GM12891 (cell line): ENCODE measurements at regions not wholly inside any gene's neighbourhood (a gene's known extent, or its start where the extent isn't known, plus 50 kb on each side); places are given as distances from the start of the nearest gene placed in this dataset.

Experiments
- POLR2A ChIP-seq: IDR thresholded peaks from 2 replicates; pipeline ENCODE4 v1.6.1; 2011; ENCODE audit warnings: low read depth, low read length, control low read depth
- POLR2AphosphoS5 ChIP-seq: IDR thresholded peaks from 2 replicates; pipeline ENCODE4 v1.6.1; 2011; ENCODE audit warnings: low read depth, low read length, control low read depth
- SPI1 ChIP-seq: IDR thresholded peaks from 2 replicates; pipeline ENCODE4 v1.6.1; 2011; ENCODE audit warnings: low read depth, low read length, control low read depth
- TAF1 ChIP-seq: IDR thresholded peaks from 2 replicates; pipeline ENCODE4 v1.6.1; 2011; ENCODE audit warnings: low read depth, low read length, control low read depth

- TF ChIP-seq POLR2A (no peak), TAF1 (no peak), POLR2AphosphoS5 (no peak), SPI1 (no peak)
Observed at GRCh38 chr10:43945094-43945730, 296.5 kb upstream of the ZNF32 start.
